Ascending aorta (tissue), 2 donors: ENCODE measurements at regions not wholly inside any gene's neighbourhood (a gene's known extent, or its start where the extent isn't known, plus 50 kb on each side); places are given as distances from the start of the nearest gene placed in this dataset.

Source experiments
- DNase-seq, 2 donors: peaks; one replicate each; pipeline ENCODE4 v3.0.0-alpha.2; 2019; ENCODE audit warnings: low spot score in 2 of 2
- H3K27ac ChIP-seq, 2 donors: fragments of 200-600 bp; sonication (generic); one replicate each; pipeline ENCODE4 v1.5.1; 2016 to 2017; ENCODE audit warnings: mild to moderate bottlenecking in 1 of 2
- H3K27me3 ChIP-seq: fragments of 200-600 bp; sonication (generic); one replicate; pipeline ENCODE4 v1.5.1; 2017
- H3K36me3 ChIP-seq, 2 donors: fragments of 200-600 bp; sonication (generic); one replicate each; pipeline ENCODE4 v1.5.1; 2016
- H3K4me1 ChIP-seq, 2 donors: fragments of 200-600 bp; sonication (generic); one replicate each; pipeline ENCODE4 v1.5.1; 2016 to 2017; ENCODE audit warnings: mild to moderate bottlenecking in 1 of 2
- H3K4me3 ChIP-seq, 2 donors: fragments of 200-600 bp; sonication (generic); one replicate each; pipeline ENCODE4 v1.5.1; 2016 to 2017; ENCODE audit warnings: mild to moderate bottlenecking in 1 of 2
- H3K9me3 ChIP-seq, 2 donors: fragments of 200-600 bp; sonication (generic); one replicate each; pipeline ENCODE4 v1.5.1; 2016
- CTCF ChIP-seq, 3 experiments: fragments of 200-600 bp in 2 of 3; fragments of 450-650 bp in 1 of 3; sonication (generic) in 2 of 3; IDR thresholded peaks; one replicate each; pipeline ENCODE4 v1.5.1; 2016 to 2019; ENCODE audit warnings: antibody characterized with exemption in 3 of 3, mild to moderate bottlenecking in 1 of 3, moderate library complexity in 1 of 3
- intact Hi-C: fragments of 100-400 bp; cut with DNase I; formaldehyde crosslinking; loops from one replicate; pipeline ENCODE4 v1.15.1; 2023

GRCh38 chr10:43955002-43955596, 306.4 kb upstream of the ZNF32 start:
- no peak for TF ChIP-seq CTCF (IDR thresholded peaks at IDR 0.05)
- no peaks in the 10 kb centered on the region for H3K36me3 ChIP-seq
- intact Hi-C loops, result no loop called here
- peak in 1 of 2 donors; percentile 35 for DNase-seq
- no peak overlapping the region for H3K27ac ChIP-seq
- H3K27me3 ChIP-seq, result no peaks in the 10 kb centered on the region
- no peak overlapping the region for H3K4me3 ChIP-seq
- H3K9me3 ChIP-seq, result no peaks in the 10 kb centered on the region
- peaks cover 0 to 4% of the 10 kb centered on the region in 2 donors for H3K4me1 ChIP-seq

- H3K27me3 ChIP-seq, result no peaks in the 10 kb centered on the region
- DNase-seq, result peak in 1 of 2 donors; percentile 28
- no peaks in the 10 kb centered on the region for H3K36me3 ChIP-seq
- H3K4me1 ChIP-seq, result no peaks in the 10 kb centered on the region
- intact Hi-C loops, result no loop called here
- H3K27ac ChIP-seq, result no peak overlapping the region
- no peak for TF ChIP-seq CTCF (IDR thresholded peaks at IDR 0.05)
- no peaks in the 10 kb centered on the region for H3K9me3 ChIP-seq
- H3K4me3 ChIP-seq, result no peak overlapping the region
These were observed 305.0 kb upstream of the ZNF32 start for GRCh38 chr10:43953672-43954071.

- Histone ChIP-seq H3K36me3 (no peaks in the 10 kb centered on the region), H3K4me1 (no peaks in the 10 kb centered on the region), H3K27ac (no peak overlapping the region), H3K9me3 (no peaks in the 10 kb centered on the region), H3K4me3 (no peak overlapping the region), H3K27me3 (no peaks in the 10 kb centered on the region)
- no peak for TF ChIP-seq CTCF (IDR thresholded peaks at IDR 0.05)
- DNase-seq, result no peak
- intact Hi-C loops, result no loop called here
These were observed 304.1 kb upstream of the ZNF32 start for GRCh38 chr10:43952760-43953159.

GRCh38 chr10:43949351-43949750, 300.7 kb upstream of the ZNF32 start:
- TF ChIP-seq CTCF (IDR thresholded peaks at IDR 0.05), result no peak
- Histone ChIP-seq H3K27me3 (no peaks in the 10 kb centered on the region), H3K36me3 (no peaks in the 10 kb centered on the region), H3K27ac (no peak overlapping the region), H3K4me3 (no peak overlapping the region), H3K4me1 (no peaks in the 10 kb centered on the region), H3K9me3 (no peaks in the 10 kb centered on the region)
- DNase-seq, result no peak
- intact Hi-C loops, result no loop called here

GRCh38 chr10:43946445-43946844, 297.8 kb upstream of the ZNF32 start:
- intact Hi-C loops, result no loop called here
- TF ChIP-seq CTCF (IDR thresholded peaks at IDR 0.05), result no peak
- DNase-seq, result no peak

GRCh38 chr10:43945908-43946307, 297.2 kb upstream of the ZNF32 start:
- no peak overlapping the region for H3K27ac ChIP-seq
- no peaks in the 10 kb centered on the region for H3K36me3 ChIP-seq
- intact Hi-C loops, result no loop called here
- peak in 1 of 2 donors; percentile 35 for DNase-seq
- H3K27me3 ChIP-seq, result no peaks in the 10 kb centered on the region
- no peak overlapping the region for H3K4me3 ChIP-seq
- TF ChIP-seq CTCF (IDR thresholded peaks at IDR 0.05), result no peak
- H3K4me1 ChIP-seq, result peaks cover 0 to 3% of the 10 kb centered on the region in 2 donors
- H3K9me3 ChIP-seq, result no peaks in the 10 kb centered on the region

More at GRCh38 chr10:43946445-43946844, 297.8 kb upstream of the ZNF32 start:
- Histone ChIP-seq H3K4me1 (peaks cover 0 to 3% of the 10 kb centered on the region in 2 donors), H3K36me3 (no peaks in the 10 kb centered on the region), H3K4me3 (no peak overlapping the region), H3K9me3 (no peaks in the 10 kb centered on the region), H3K27ac (no peak overlapping the region), H3K27me3 (no peaks in the 10 kb centered on the region)
